ENCODE measurements at regions not wholly inside any gene's neighbourhood (a gene's known extent, or its start where the extent isn't known, plus 50 kb on each side); places are given as distances from the start of the nearest gene placed in this dataset.

- TF ChIP-seq CTCF (IDR thresholded peaks at IDR 0.05; ENCODE audit: insufficient read depth, low read length) (no peak), GABPA (IDR thresholded peaks at IDR 0.05; ENCODE audit: low read depth) (no peak)
Observed at GRCh38 chr12:45122768-45123380, 72.0 kb upstream of the DBX2 start.

Data from HL-60 (cell line).